ENCODE measurements at regions not wholly inside any gene's neighbourhood (a gene's known extent, or its start where the extent isn't known, plus 50 kb on each side); places are given as distances from the start of the nearest gene placed in this dataset.
"Not testable (repeated sequence)": the region's sequence is repeated elsewhere in the genome, so short reads cannot be mapped to it uniquely, and the experiment has no call there.

DNA sequence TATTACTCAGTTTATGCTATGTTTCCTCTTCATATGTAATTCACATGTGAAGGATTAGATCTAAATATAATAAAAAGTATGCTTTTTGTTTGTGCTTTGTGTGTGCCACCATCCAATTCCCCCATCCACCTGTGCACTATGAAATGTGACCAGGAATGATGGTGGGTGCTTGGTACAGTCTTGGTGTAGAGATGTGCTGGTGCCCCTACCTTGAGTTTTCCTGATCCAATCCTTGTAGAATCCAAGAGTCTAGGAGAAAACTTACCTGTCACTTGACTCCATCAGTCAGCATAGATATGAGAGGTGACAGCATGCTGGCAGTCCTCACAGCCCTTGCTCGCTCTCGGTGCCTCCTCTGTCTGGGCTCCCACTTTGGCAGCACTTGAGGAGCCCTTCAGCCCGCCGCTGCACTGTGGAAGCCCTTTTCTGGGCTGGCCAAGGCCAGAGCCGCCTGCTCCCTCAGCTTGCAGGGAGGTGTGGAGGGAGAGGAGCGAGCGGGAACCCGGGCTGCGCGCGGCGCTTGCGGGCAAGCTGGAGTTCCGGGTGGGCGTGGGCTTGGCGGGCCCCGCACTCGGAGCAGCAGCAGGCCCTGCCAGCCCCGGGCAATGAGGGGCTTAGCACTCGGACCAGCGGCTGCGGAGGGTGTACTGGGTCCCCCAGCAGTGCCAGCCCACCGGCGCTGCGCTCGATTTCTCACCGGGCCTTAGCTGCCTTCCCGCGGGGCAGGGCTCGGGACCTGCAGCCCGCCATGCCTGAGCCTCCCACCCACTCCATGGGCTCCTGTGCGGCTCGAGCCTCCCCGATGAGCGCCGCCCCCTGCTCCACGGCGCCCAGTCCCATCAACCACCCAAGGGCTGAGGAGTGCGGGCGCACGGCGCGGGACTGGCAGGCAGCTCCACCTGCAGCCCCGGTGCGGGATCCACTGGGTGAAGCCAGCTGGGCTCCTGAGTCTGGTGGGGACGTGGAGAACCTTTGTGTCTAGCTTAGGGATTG lies 874.7 kb downstream of the PLA2G4A start:
- DNase-seq (ENCODE audit: low read depth, low spot score): not testable (repeated sequence)

- no peak for DNase-seq (ENCODE audit: low read depth, low spot score)
Measured at GRCh38 chr1:187714470-187714869, 885.7 kb downstream of the PLA2G4A start.

GRCh38 chr1:187715483-187715882 lies 886.7 kb downstream of the PLA2G4A start:
- no peak for DNase-seq (ENCODE audit: low read depth, low spot score)

- no peak for DNase-seq (ENCODE audit: low read depth, low spot score)
Measured at GRCh38 chr1:187716160-187716559, 887.4 kb downstream of the PLA2G4A start.

- DNase-seq (ENCODE audit: low read depth, low spot score): no peak
Measured at GRCh38 chr1:187718527-187718926, 889.8 kb downstream of the PLA2G4A start.

DNA sequence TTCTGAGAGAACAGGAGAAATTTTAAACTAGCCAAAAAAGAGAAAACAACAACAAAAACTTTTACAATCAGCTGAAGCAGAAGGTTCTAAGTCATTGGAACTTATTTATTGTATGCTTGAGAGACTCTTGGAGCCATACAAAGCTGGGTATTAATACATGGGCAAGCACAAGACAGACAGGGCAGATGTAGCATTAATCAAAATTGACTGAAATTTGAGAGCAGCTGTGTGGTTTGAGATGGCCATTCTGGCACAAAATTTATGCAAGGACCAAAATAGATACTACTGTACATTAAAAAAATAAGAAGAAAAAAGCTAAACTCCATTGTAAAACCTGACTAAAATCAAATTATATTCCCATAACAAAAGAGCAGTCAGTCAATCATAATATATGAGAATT lies 892.5 kb downstream of the PLA2G4A start:
- no peak for DNase-seq (ENCODE audit: low read depth, low spot score)

DNA sequence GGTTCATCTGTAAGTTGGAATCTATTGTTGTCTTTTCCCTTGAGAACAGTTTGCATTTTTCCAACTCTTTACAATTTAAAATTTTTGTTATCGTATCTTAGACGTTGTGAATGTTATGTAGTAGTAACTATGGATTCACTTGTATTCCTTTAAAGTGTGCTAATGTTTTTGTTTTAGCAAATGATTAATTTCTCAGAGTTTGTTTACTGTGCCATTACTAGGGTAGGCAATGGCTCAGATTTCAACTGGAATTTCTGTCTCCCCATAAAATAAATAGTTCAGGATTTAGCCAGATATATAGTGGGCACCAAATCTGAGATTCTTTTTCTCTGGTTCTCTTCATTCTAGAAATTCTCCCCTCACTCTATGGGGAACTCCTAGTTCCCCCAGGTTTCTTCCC lies 896.5 kb downstream of the PLA2G4A start:
- DNase-seq (ENCODE audit: low read depth, low spot score): no peak

- DNase-seq (ENCODE audit: low read depth, low spot score): no peak
Measured at GRCh38 chr1:187733232-187733631, 904.5 kb downstream of the PLA2G4A start.

GRCh38 chr1:187734427-187734826 lies 905.7 kb downstream of the PLA2G4A start:
- DNase-seq (ENCODE audit: low read depth, low spot score): no peak

DNA sequence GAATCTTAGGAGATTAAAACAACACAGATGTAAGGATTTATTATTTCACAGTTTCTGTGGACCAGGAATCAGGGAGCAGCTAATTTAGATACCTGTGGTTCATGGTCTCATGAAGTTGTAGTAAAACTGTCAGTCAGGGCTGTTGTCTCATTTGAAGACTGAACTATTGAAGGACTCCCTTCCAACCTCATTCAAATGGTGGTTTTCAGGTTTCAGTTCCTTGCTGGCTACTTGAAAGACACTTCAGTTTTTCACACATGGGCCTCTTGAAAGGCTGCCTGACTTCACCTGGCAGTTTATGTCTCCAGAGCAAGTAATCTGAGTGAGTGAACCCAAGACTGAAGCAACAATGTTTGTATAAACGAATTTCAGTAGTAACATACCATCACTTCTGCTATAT lies 915.9 kb downstream of the PLA2G4A start:
- no peak for DNase-seq (ENCODE audit: low read depth, low spot score)

GRCh38 chr1:187755536-187755935 lies 926.8 kb downstream of the PLA2G4A start:
- no peak for DNase-seq (ENCODE audit: low read depth, low spot score)

DNA sequence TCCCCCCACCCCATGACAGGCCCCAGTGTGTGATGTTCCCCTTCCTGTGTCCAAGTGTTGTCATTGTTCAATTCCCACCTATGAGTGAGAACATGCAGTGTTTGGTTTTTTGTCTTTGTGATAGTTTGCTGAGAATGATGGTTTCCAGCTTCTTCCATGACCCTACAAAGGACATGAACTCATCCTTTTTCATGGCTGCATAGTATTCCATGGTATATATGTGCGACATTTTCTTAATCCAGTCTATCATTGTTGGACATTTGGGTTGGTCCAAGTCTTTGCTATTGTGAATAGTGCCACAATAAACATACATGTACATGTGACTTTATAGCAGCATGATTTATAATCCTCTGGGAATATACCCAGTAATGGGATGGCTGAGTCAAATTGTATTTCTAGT lies 927.9 kb downstream of the PLA2G4A start:
- DNase-seq (ENCODE audit: low read depth, low spot score): not testable (repeated sequence)

- DNase-seq (ENCODE audit: low read depth, low spot score): no peak
Measured at GRCh38 chr1:187759825-187760333, 931.1 kb downstream of the PLA2G4A start.

- no peak for DNase-seq (ENCODE audit: low read depth, low spot score)
Measured at GRCh38 chr1:187762118-187762517, 933.4 kb downstream of the PLA2G4A start.

DNA sequence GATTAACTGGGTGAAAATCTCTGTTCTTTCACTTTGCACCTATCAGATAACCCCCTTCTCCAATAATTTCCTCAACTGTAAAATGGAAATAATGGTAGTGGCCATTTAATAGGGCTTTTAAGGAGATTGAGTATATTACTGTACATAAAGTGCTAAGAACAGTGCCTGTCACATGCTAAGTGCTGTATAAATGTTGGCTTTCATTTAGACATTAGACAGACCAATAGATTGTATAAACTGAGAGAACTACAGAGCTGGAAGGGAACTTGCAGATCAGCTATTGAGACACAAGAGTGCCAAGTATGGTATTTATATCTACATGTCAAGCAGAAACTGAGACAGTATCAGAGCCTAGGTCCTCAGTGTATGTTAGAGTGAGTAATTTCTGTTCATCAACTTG lies 934.7 kb downstream of the PLA2G4A start:
- DNase-seq (ENCODE audit: low read depth, low spot score): no peak

DNA sequence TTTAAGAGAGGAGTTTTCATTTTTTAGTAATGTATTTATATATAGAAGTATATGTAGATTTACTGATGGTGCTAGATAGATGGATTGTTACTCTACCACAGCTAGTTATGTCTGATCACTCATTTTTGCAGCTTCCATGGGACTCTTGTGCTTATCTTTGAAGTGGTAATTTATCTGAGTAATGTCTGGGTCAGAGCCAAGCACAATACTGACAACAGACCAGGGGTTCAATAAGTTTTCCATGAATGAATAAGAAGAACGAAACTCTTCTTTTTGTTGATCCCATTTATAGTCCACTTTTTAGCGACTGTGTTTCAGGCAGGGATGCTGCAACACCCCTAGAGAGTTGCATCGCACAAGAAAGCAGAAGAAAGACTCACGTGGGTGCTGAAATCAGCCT lies 935.2 kb downstream of the PLA2G4A start:
- peak; percentile 49 for DNase-seq (ENCODE audit: low read depth, low spot score)

DNA sequence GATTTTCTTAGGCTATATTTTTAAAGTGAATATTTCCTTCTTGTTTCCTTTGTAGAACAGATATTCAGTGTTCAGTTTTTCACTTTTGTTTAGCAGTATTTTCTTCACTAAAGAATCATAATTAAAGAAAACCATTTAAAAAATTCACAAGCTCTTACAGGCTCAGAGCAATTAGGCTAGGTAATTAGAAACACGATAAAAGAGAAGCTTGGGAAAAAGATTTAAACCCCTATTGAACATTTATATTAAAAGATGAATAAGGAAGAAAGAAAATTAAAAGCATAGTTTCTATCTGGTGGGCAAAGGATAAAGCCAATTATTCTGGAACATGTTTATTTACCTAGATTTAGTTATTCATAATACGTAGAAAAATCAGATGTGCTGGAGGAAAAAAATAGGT lies 942.6 kb downstream of the PLA2G4A start:
- no peak for DNase-seq (ENCODE audit: low read depth, low spot score)

DNA sequence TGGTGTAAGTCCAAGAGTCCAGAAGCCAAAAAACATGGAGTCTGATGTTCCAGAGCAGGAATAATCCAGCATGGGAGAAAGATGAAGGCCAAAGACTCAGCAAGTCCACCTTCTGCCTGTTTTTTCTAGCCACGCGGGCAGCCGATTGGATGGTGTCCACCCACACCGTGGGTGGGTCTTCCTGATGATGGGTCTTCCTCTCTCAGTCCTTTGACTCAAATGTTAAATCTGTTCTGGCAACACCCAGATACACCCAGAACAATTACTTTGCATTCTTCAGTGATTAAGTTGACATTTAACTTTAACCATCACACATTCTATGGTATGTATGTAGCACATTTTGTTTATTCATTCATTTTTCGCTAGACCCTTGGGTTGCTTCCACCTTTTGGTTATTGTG lies 944.4 kb downstream of the PLA2G4A start:
- DNase-seq (ENCODE audit: low read depth, low spot score): no peak

DNA sequence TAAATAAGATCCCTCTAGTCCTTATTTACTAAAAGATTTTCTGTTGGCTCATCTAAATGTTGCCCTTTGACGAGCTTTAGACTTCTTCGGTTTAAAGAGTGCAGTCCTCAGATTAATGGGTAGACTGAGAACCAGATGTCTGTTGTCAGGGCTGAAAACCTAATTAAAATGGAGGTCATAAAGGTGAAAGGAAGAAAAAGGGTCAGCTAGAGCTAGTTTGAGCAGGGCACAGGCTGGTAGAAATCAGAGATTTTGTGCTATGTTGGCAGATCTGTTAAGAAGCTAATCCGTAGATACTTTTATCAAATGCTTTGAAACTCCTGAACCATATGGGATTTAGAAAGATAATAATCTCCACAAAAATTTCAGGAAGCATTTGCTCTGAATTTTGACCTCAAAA lies 959.0 kb downstream of the PLA2G4A start:
- no peak for DNase-seq (ENCODE audit: low read depth, low spot score)

GRCh38 chr1:187788718-187789117 lies 960.0 kb downstream of the PLA2G4A start:
- no peak for DNase-seq (ENCODE audit: low read depth, low spot score)

DNA sequence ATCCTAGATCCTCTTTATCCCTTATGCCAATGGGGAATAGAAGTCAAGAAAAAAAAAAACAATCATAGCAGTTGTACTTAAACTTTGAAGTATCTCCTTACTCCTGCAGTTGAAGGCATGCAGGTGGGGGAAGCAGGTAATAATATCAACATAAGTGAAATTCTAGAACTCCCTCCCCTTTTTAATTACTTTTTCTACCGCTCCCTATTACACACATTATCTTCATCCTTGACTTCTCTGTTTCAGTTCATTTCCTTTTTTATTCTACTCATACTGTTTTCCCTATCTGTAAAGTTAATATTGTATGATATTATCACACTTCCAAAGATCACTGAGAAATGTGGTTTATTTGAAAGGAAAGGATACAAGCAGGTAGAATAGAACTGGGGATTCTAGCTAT lies 962.0 kb downstream of the PLA2G4A start:
- no peak for DNase-seq (ENCODE audit: low read depth, low spot score)

GRCh38 chr1:187794561-187794960 lies 965.8 kb downstream of the PLA2G4A start:
- DNase-seq (ENCODE audit: low read depth, low spot score): peak; percentile 1

GRCh38 chr1:187809549-187809948 lies 980.8 kb downstream of the PLA2G4A start:
- DNase-seq (ENCODE audit: low read depth, low spot score): no peak
